Ovary (tissue), 7 donors: ENCODE measurements at regions not wholly inside any gene's neighbourhood (a gene's known extent, or its start where the extent isn't known, plus 50 kb on each side); places are given as distances from the start of the nearest gene placed in this dataset.
"Not testable (repeated sequence)": the region's sequence is repeated elsewhere in the genome, so short reads cannot be mapped to it uniquely, and the experiment has no call there.

ENCODE experiments used
- DNase-seq, 5 donors: peaks; one replicate each; pipeline ENCODE4 v3.0.0-alpha.2; 2019 to 2020
- H3K27ac ChIP-seq, 2 donors: fragments of 200-600 bp; one replicate each; pipeline versions ENCODE4 v1.5.1 to v1.8.0; 2019 to 2022
- H3K27me3 ChIP-seq: fragments of 200-600 bp; one replicate; pipeline ENCODE4 v1.8.0; 2022
- H3K36me3 ChIP-seq: fragments of 200-600 bp; sonication (generic); one replicate; pipeline ENCODE4 v1.5.1; 2019
- H3K4me1 ChIP-seq: one replicate; pipeline ENCODE4 v1.8.1; 2013; ENCODE audit warnings: mild to moderate bottlenecking, moderate library complexity; ENCODE audit not compliant: insufficient read depth
- H3K4me3 ChIP-seq: fragments of 200-600 bp; sonication (generic); one replicate; pipeline ENCODE4 v1.5.1; 2017
- H3K9me3 ChIP-seq, 2 donors: fragments of 200-600 bp in 1 of 2; sonication (generic) in 1 of 2; one replicate each; pipeline versions ENCODE4 v1.5.1 to v1.8.1; 2013 to 2019; ENCODE audit warnings: mild to moderate bottlenecking in 1 of 2, moderate library complexity in 1 of 2
- EP300 ChIP-seq: sonication (generic); formaldehyde crosslinking; IDR thresholded peaks from one replicate; pipeline ENCODE4 v1.6.1; 2017; ENCODE audit warnings: antibody characterized with exemption
- POLR2A ChIP-seq: fragments of 450-650 bp; IDR thresholded peaks from one replicate; pipeline ENCODE4 v1.6.1; 2017; ENCODE audit warnings: antibody characterized with exemption, mild to moderate bottlenecking, moderate library complexity
- WGBS, 3 donors: extraction: QIAGEN DNeasy Blood & Tissue Kit in 1 of 3; methylation state at CpG; one replicate each; pipeline versions ENCODE4 v1.1.5 to v1.1.7; 2013 to 2017; 5-methylcytosine and 5-hydroxymethylcytosine counted together
- intact Hi-C, 4 donors: fragments of 100-400 bp; cut with DNase I; formaldehyde crosslinking; loops; one replicate each; pipeline versions ENCODE4 v1.11.0 to v1.15.1; 2022 to 2023
- TF ChIP-seq, protein P1 (sequence below), 3 donors: fragments of 450-650 bp in 2 of 3; fragments of 200-600 bp in 1 of 3; IDR thresholded peaks; one replicate each; pipeline versions ENCODE4 v1.5.1 to v1.8.0; 2016 to 2022; ENCODE audit warnings: antibody characterized with exemption in 3 of 3, mild to moderate bottlenecking in 1 of 3
- donor health status: DM: no; HTN: no; CAD: no; lungs with moderate emphysema.
- donor health status: DM: no; HTN: no; CAD: no.
- donor health status: Bipolar disorder and iron deficiency.
- donor health status: DM: no; HTN: no; CAD: no.
- donor health status: DM: yes; HTN: yes; CAD: no.

DNA sequence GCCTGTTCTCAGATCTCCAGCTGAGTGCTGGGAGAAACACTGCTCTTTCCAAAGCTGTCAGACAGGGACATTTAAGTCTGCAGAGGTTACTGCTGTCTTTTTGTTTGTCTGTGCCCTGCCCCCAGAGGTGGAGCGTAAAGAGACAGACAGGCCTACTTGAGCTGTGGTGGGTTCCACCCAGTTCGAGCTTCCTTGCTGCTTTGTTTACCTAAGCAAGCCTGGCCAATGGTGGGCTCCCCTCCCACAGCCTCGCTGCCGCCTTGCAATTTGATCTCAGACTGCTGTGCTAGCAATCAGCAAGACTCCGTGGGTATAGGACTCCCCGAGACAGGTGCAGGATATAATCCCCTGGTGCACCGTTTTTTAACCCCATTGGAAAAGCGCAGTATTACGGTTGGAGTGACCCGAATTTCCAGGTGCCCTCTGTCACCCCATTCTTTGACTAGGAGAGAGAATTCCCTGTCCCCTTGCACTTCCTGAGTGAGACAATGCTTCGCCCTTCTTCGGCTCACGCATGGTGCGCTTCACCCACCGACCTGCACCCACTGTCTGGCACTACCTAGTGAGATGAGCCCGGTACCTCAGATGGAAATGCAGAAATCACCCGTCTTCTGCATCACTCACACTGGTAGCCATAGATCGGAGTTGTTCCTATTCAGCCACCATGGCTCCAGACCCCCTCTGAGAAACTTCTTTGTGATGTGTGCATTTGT, 650.3 kb upstream of the ALG10B start:
- Histone ChIP-seq H3K27me3 (no peaks in the 10 kb centered on the region), H3K9me3 (no peaks in the 10 kb centered on the region), H3K4me1 (no peaks in the 10 kb centered on the region), H3K36me3 (no peaks in the 10 kb centered on the region), H3K4me3 (no peak overlapping the region), H3K27ac (no peak overlapping the region)
- TF ChIP-seq EP300 (no peak), POLR2A (no peak)
- TF ChIP-seq, protein P1, sequence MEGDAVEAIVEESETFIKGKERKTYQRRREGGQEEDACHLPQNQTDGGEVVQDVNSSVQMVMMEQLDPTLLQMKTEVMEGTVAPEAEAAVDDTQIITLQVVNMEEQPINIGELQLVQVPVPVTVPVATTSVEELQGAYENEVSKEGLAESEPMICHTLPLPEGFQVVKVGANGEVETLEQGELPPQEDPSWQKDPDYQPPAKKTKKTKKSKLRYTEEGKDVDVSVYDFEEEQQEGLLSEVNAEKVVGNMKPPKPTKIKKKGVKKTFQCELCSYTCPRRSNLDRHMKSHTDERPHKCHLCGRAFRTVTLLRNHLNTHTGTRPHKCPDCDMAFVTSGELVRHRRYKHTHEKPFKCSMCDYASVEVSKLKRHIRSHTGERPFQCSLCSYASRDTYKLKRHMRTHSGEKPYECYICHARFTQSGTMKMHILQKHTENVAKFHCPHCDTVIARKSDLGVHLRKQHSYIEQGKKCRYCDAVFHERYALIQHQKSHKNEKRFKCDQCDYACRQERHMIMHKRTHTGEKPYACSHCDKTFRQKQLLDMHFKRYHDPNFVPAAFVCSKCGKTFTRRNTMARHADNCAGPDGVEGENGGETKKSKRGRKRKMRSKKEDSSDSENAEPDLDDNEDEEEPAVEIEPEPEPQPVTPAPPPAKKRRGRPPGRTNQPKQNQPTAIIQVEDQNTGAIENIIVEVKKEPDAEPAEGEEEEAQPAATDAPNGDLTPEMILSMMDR (IDR thresholded peaks at IDR 0.05), result no peak
- 74 to 81% (median 77%) methylated on average over 18 of the region's 18 CpGs for WGBS, 3 donors
- intact Hi-C loops, result no loop called here
- DNase-seq, result peak in 1 of 5 donors; percentile 6

DNA sequence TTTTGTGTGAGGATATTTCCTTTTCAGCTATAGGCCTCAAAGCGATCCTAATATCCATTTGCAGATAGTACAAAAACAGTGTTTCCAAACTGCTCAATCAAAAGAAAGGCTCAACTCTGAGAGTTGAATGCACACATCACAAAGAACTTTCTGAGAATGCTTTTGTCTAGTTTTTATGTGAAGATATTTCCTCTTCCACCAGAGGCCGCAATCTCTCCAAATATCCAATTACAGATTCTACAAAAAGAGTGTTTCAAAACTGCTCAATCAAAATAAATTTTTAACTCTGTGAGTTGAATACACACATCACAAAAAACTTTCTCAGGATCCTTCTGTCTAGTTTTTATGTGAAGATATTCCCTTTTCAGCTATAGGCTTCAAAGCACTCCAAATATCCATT, 648.0 kb upstream of the ALG10B start:
- WGBS, 3 donors, result 87 to 92% (median 91%) methylated on average over 2 of the region's 2 CpGs
- H3K9me3 ChIP-seq, H3K36me3 ChIP-seq, H3K27me3 ChIP-seq, intact Hi-C loops, H3K27ac ChIP-seq, DNase-seq, H3K4me3 ChIP-seq, H3K4me1 ChIP-seq: not testable (repeated sequence)

DNA sequence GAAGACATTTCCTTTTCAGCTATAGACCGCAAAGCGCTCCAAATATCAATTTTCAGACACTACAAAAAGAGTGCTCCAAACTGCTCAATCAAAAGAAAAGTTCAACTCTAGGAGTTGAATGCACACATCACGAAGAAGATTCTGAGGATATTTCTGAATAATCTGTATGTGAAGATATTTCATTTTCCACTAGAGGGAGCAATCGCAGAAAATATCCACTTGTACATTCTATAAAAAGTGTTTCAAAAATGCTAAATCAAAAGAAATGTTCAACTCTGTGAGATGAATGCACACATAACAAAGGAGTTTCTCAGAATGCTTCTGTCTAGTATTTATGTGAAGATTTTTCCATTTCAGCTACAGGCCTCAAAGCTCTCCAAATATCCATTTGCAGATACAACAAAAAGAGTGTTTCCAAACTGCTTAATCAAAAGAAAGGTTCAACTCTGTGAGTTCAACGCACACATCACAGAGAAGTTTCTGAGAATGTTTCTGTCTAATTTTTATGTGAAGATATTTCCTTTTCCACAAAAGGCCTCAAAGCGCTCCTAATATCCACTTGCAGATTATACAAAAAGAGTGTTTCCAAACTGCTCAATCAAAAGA, 643.8 kb upstream of the ALG10B start:
- intact Hi-C loops, result no loop called here
- WGBS, 3 donors, result 68 to 69% (median 69%) methylated on average over 6 of the region's 6 CpGs
- H3K27me3 ChIP-seq, result no peaks in the 10 kb centered on the region
- H3K4me3 ChIP-seq, result no peak overlapping the region
- no peaks in the 10 kb centered on the region for H3K9me3 ChIP-seq
- no peaks in the 10 kb centered on the region for H3K36me3 ChIP-seq
- DNase-seq, result no peak
- H3K27ac ChIP-seq, result no peak overlapping the region
- no peak for TF ChIP-seq POLR2A
- TF ChIP-seq, protein P1 (IDR thresholded peaks at IDR 0.05), result no peak
- no peak for TF ChIP-seq EP300
- H3K4me1 ChIP-seq, result no peaks in the 10 kb centered on the region

DNA sequence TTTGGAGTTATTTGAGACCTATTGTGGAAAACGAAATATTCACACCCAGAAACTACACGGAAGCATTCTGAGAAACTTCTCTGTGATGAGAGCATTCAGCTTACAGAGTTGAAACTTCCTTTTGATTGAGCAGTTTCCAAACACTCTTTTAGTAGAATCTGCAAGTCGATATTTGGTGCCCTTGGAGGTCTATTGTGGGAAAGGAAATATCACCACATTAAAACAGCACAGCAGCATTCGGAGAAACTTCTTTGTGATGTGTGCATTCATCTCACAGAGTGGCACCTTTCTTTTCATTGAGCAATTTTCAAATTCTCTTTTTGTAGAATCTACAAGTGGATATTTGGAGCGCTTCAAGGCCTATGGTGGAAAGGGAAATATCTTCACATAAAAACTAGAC, 595.7 kb upstream of the ALG10B start:
- TF ChIP-seq POLR2A (no peak), EP300 (no peak)
- TF ChIP-seq, protein P1 (IDR thresholded peaks at IDR 0.05), result no peak
- WGBS, 3 donors, result 68 to 75% (median 70%) methylated on average over 5 of the region's 5 CpGs

DNA sequence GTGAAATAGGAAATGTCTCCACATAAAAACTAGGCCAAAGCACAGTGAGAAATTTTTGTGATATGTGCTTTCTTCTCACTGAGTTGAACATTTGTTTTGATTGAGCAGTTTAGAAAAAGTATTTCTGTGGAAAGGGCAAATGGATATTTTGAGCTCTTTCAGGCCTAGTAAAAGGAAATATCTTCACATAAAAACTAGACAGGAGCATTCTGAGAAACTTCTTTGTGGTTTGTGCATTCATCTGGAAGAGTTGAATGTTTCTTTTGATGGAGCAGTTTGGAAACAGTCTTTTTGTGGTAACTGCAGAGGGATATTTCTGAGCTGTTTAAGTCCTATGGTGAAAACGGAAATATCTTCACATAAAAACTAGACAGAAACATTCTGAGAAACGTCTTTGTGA, 582.7 kb upstream of the ALG10B start:
- Histone ChIP-seq H3K27ac (no peak overlapping the region), H3K27me3 (no peaks in the 10 kb centered on the region), H3K9me3 (no peaks in the 10 kb centered on the region), H3K4me1 (no peaks in the 10 kb centered on the region), H3K4me3 (no peak overlapping the region), H3K36me3 (no peaks in the 10 kb centered on the region)
- intact Hi-C loops, result no loop called here
- DNase-seq, result no peak
- TF ChIP-seq EP300, result no peak
- TF ChIP-seq, protein P1 (IDR thresholded peaks at IDR 0.05), result no peak
- TF ChIP-seq POLR2A, result no peak
- WGBS, 3 donors, result 28 to 50% (median 33%) methylated on average over 2 of the region's 2 CpGs

More for the DNA sequence above, 595.7 kb upstream of the ALG10B start:
- Histone ChIP-seq H3K4me1 (no peaks in the 10 kb centered on the region), H3K27me3 (no peaks in the 10 kb centered on the region), H3K27ac (no peak overlapping the region), H3K4me3 (no peak overlapping the region), H3K36me3 (no peaks in the 10 kb centered on the region), H3K9me3 (no peaks in the 10 kb centered on the region)
- intact Hi-C loops, result no loop called here
- no peak for DNase-seq
